ENCODE measurements at regions not wholly inside any gene's neighbourhood (a gene's known extent, or its start where the extent isn't known, plus 50 kb on each side); places are given as distances from the start of the nearest gene placed in this dataset.

DNA sequence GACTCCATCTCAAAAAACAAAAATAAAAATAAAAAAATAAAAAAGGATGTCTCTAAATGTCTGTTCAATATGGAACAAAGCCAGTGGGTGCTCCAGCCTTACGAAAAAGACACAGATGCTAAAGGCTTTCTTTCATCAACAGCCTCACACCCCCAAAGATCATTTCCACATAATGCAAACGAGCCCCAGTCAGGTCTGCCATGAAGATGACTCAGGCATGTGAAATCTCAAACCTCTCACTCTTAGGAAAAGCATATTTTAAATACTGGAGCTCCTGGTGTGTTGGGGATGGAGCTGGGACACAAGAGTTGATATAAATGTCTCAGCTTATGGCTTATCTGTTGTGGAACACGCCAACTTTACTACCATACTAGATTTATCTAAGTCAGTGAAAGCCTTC lies 49.9 kb upstream of the PLXNC1 start (continued):
- TF ChIP-seq, protein P1, sequence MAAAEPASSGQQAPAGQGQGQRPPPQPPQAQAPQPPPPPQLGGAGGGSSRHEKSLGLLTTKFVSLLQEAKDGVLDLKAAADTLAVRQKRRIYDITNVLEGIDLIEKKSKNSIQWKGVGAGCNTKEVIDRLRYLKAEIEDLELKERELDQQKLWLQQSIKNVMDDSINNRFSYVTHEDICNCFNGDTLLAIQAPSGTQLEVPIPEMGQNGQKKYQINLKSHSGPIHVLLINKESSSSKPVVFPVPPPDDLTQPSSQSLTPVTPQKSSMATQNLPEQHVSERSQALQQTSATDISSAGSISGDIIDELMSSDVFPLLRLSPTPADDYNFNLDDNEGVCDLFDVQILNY (CRISPR knock-in tag; IDR thresholded peaks at IDR 0.05), result no peak
- 0 out of 2 replicates have a peak, but pooled peaks have one; percentile 17 for TF ChIP-seq CTBP1 (IDR thresholded peaks at IDR 0.05; ENCODE audit: borderline replicate concordance)
- peak; percentile 48; the same call in 1 of the 2 replicates for TF ChIP-seq FOSL1 (tag; conservative IDR thresholded peaks at IDR 0.05)
- no peak for TF ChIP-seq ZNF124 (CRISPR knock-in tag; IDR thresholded peaks at IDR 0.05)
- TF ChIP-seq, protein P2, sequence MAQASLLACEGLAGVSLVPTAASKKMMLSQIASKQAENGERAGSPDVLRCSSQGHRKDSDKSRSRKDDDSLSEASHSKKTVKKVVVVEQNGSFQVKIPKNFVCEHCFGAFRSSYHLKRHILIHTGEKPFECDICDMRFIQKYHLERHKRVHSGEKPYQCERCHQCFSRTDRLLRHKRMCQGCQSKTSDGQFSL (CRISPR knock-in tag; IDR thresholded peaks at IDR 0.05), result no peak
- TF ChIP-seq, protein P2 (tag; IDR thresholded peaks at IDR 0.05), result no peak

Measured in K562 (cell line).